HG03108 (cell line): ENCODE measurements at regions not wholly inside any gene's neighbourhood (a gene's known extent, or its start where the extent isn't known, plus 50 kb on each side); places are given as distances from the start of the nearest gene placed in this dataset.

Source experiments
- ATAC-seq: cut with Tn5 transposase; IDR thresholded peaks from one replicate; pipeline ENCODE4 v1.9.1; 2021; ENCODE audit warnings: moderate library complexity; ENCODE audit not compliant: unreplicated experiment

- ATAC-seq: no peak
Measured at GRCh38 chr18:73660931-73661856, 486.4 kb downstream of the FBXO15 start.

- no peak for ATAC-seq
Measured at GRCh38 chr18:73656691-73657090, 490.9 kb downstream of the FBXO15 start.

GRCh38 chr18:73653827-73654226 is 493.8 kb downstream of the FBXO15 start:
- no peak for ATAC-seq

GRCh38 chr18:73653251-73653650 is 494.4 kb downstream of the FBXO15 start:
- ATAC-seq: no peak

GRCh38 chr18:73647391-73647790 is 500.2 kb downstream of the FBXO15 start:
- no peak for ATAC-seq

- ATAC-seq: no peak
Measured at GRCh38 chr18:73646772-73647171, 500.9 kb downstream of the FBXO15 start.

- ATAC-seq: no peak
Measured at GRCh38 chr18:73646196-73646595, 501.4 kb downstream of the FBXO15 start.

- no peak for ATAC-seq
Measured at GRCh38 chr18:73645160-73645715, 502.4 kb downstream of the FBXO15 start.

- no peak for ATAC-seq
Measured at GRCh38 chr18:73639788-73640187, 507.8 kb downstream of the FBXO15 start.

- no peak for ATAC-seq
Measured at GRCh38 chr18:73638709-73639108, 508.9 kb downstream of the FBXO15 start.

- ATAC-seq: no peak
Measured at GRCh38 chr18:73636355-73636754, 511.3 kb downstream of the FBXO15 start.

- ATAC-seq: no peak
Measured at GRCh38 chr18:73626859-73627258, 520.8 kb downstream of the FBXO15 start.

- no peak for ATAC-seq
Measured at GRCh38 chr18:73626221-73626620, 521.4 kb downstream of the FBXO15 start.

GRCh38 chr18:73621091-73621490 is 526.5 kb downstream of the FBXO15 start:
- no peak for ATAC-seq

GRCh38 chr18:73617981-73618380 is 529.7 kb downstream of the FBXO15 start:
- ATAC-seq: no peak

GRCh38 chr18:73615506-73615905 is 532.1 kb downstream of the FBXO15 start:
- no peak for ATAC-seq

GRCh38 chr18:73614812-73615211 is 532.8 kb downstream of the FBXO15 start:
- no peak for ATAC-seq

- ATAC-seq: no peak
Measured at GRCh38 chr18:73613706-73614340, 533.8 kb downstream of the FBXO15 start.

GRCh38 chr18:73597832-73598615 is 549.6 kb downstream of the FBXO15 start:
- no peak for ATAC-seq

GRCh38 chr18:73594749-73595148 is 552.9 kb downstream of the FBXO15 start:
- no peak for ATAC-seq

- ATAC-seq: no peak
Measured at GRCh38 chr18:73593207-73593606, 554.4 kb downstream of the FBXO15 start.
